ENCODE measurements at regions not wholly inside any gene's neighbourhood (a gene's known extent, or its start where the extent isn't known, plus 50 kb on each side); places are given as distances from the start of the nearest gene placed in this dataset.

GRCh38 chr3:117308756-117309155, 599.2 kb downstream of the TUSC7 start:
- Histone ChIP-seq H3K9me3 (ENCODE audit: low read length) (peaks cover 21% of the 10 kb centered on the region), H3K4me3 (ENCODE audit: low read length) (no peak overlapping the region), H3K4me2 (ENCODE audit: low read length) (no peak overlapping the region), H3K9ac (ENCODE audit: low read length) (no peak overlapping the region), H3K9me2 (replicated peaks; ENCODE audit: low read length) (no peaks in the 10 kb centered on the region), H3K4me1 (ENCODE audit: insufficient read depth, low read length) (no peaks in the 10 kb centered on the region), H3K27me3 (ENCODE audit: low read length) (no peaks in the 10 kb centered on the region), H3K27ac (ENCODE audit: low read length) (no peak overlapping the region), H3K79me2 (ENCODE audit: low read length) (no peaks in the 10 kb centered on the region), H3F3A (ENCODE audit: low read length, unreplicated experiment) (no peaks in the 10 kb centered on the region), H4K20me1 (ENCODE audit: low read length) (no peaks in the 10 kb centered on the region), H2AFZ (ENCODE audit: low read length) (no peak overlapping the region), H3K36me3 (ENCODE audit: low read depth, low read length) (no peaks in the 10 kb centered on the region)
- ChIA-PET POLR2A (ENCODE audit: unreplicated experiment) (no interaction called here), CTCF (no interaction called here)
- TF ChIP-seq EZH2 (IDR thresholded peaks at IDR 0.05; ENCODE audit: low read length, unreplicated experiment) (no peak), EZH2phosphoT487 (IDR thresholded peaks at IDR 0.05; ENCODE audit: borderline replicate concordance, low read length) (no peak), CTCF (conservative IDR thresholded peaks at IDR 0.05; ENCODE audit: low read depth, low read length) (no peak)
- intact Hi-C loops (cut with micrococcal nuclease), result no loop called here
- DNase-seq (no peak), ATAC-seq (no peak)
- no TSS peak for BruUV-seq (replicated peaks)

GRCh38 chr3:117310536-117310935, 601.0 kb downstream of the TUSC7 start:
- ChIA-PET POLR2A (ENCODE audit: unreplicated experiment) (no interaction called here), CTCF (no interaction called here)
- intact Hi-C loops (cut with micrococcal nuclease), result no loop called here
- TF ChIP-seq EZH2phosphoT487 (IDR thresholded peaks at IDR 0.05; ENCODE audit: borderline replicate concordance, low read length), result no peak
- no peak for TF ChIP-seq CTCF (conservative IDR thresholded peaks at IDR 0.05; ENCODE audit: low read depth, low read length)
- TF ChIP-seq EZH2 (IDR thresholded peaks at IDR 0.05; ENCODE audit: low read length, unreplicated experiment), result no peak
- ATAC-seq, result no peak
- Histone ChIP-seq H3K4me2 (ENCODE audit: low read length) (no peak overlapping the region), H3K9ac (ENCODE audit: low read length) (no peak overlapping the region), H3K36me3 (ENCODE audit: low read depth, low read length) (no peaks in the 10 kb centered on the region), H3K4me3 (ENCODE audit: low read length) (no peak overlapping the region), H3K79me2 (ENCODE audit: low read length) (no peaks in the 10 kb centered on the region), H4K20me1 (ENCODE audit: low read length) (no peaks in the 10 kb centered on the region), H3F3A (ENCODE audit: low read length, unreplicated experiment) (no peaks in the 10 kb centered on the region), H2AFZ (ENCODE audit: low read length) (no peak overlapping the region), H3K27me3 (ENCODE audit: low read length) (no peaks in the 10 kb centered on the region), H3K27ac (ENCODE audit: low read length) (no peak overlapping the region), H3K9me2 (replicated peaks; ENCODE audit: low read length) (no peaks in the 10 kb centered on the region), H3K9me3 (ENCODE audit: low read length) (peaks cover 19% of the 10 kb centered on the region), H3K4me1 (ENCODE audit: insufficient read depth, low read length) (no peaks in the 10 kb centered on the region)
- DNase-seq, result no peak
- BruUV-seq (replicated peaks), result no TSS peak

GRCh38 chr3:117314441-117315150, 605.0 kb downstream of the TUSC7 start:
- H3F3A ChIP-seq (ENCODE audit: low read length, unreplicated experiment), result no peaks in the 10 kb centered on the region
- DNase-seq, result no peak
- no peaks in the 10 kb centered on the region for H3K9me2 ChIP-seq (replicated peaks; ENCODE audit: low read length)
- no peaks in the 10 kb centered on the region for H4K20me1 ChIP-seq (ENCODE audit: low read length)
- no peak overlapping the region for H3K4me2 ChIP-seq (ENCODE audit: low read length)
- H3K4me3 ChIP-seq (ENCODE audit: low read length), result no peak overlapping the region
- H3K4me1 ChIP-seq (ENCODE audit: insufficient read depth, low read length), result no peaks in the 10 kb centered on the region
- no peak overlapping the region for H3K9ac ChIP-seq (ENCODE audit: low read length)
- TF ChIP-seq EZH2phosphoT487 (IDR thresholded peaks at IDR 0.05; ENCODE audit: borderline replicate concordance, low read length) (no peak), EZH2 (IDR thresholded peaks at IDR 0.05; ENCODE audit: low read length, unreplicated experiment) (no peak), CTCF (conservative IDR thresholded peaks at IDR 0.05; ENCODE audit: low read depth, low read length) (no peak)
- POLR2A ChIA-PET (ENCODE audit: unreplicated experiment), result no interaction called here
- no peak for ATAC-seq
- no peak overlapping the region for H3K27ac ChIP-seq (ENCODE audit: low read length)
- peaks cover 13% of the 10 kb centered on the region; the same call in 1 of the 2 replicates for H3K9me3 ChIP-seq (ENCODE audit: low read length)
- no peak overlapping the region for H2AFZ ChIP-seq (ENCODE audit: low read length)
- H3K36me3 ChIP-seq (ENCODE audit: low read depth, low read length), result no peaks in the 10 kb centered on the region
- CTCF ChIA-PET, result no interaction called here
- no TSS peak for BruUV-seq (replicated peaks)
- H3K27me3 ChIP-seq (ENCODE audit: low read length), result no peaks in the 10 kb centered on the region
- intact Hi-C loops (cut with micrococcal nuclease), result no loop called here
- no peaks in the 10 kb centered on the region for H3K79me2 ChIP-seq (ENCODE audit: low read length)

Measured in PC-3 (cell line).